GM12878 (cell line): ENCODE measurements at regions not wholly inside any gene's neighbourhood (a gene's known extent, or its start where the extent isn't known, plus 50 kb on each side); places are given as distances from the start of the nearest gene placed in this dataset.

ENCODE experiments used
- ATAC-seq: fragments of 200-7000 bp; cut with Tn5 transposase; 3 replicates; pipeline ENCODE4 v1.9.1; 2020; ENCODE audit warnings: mild to moderate bottlenecking, moderate library complexity
- BruUV-seq: library from RNA; stranded (reverse); fragments of 400-500 nt; replicated peaks from 2 replicates; lab custom pipeline; 2021; lab: Mats Ljungman, UMichigan
- CTCF ChIA-PET: fragments of 300-600 bp; sonication (Branson Sonifier 250); formaldehyde crosslinking; extraction: SDS; loops from one replicate; lab custom pipeline; 2021; ENCODE audit warnings: inconsistent platforms; lab: Yijun Ruan, JAX
- POLR2A ChIA-PET: fragments of 350-600 bp; formaldehyde crosslinking; extraction: SDS; loops from one replicate; lab custom pipeline; 2021; ENCODE audit warnings: inconsistent platforms; lab: Charles Lee
- RAD21 ChIA-PET: fragments of 300-600 bp; sonication (Branson Sonifier 250); formaldehyde crosslinking; loops from one replicate; lab custom pipeline; 2023; ENCODE audit warnings: antibody characterized with exemption; ENCODE audit not compliant: unreplicated experiment; lab: Charles Lee
- SMC1A ChIA-PET: fragments of 300-600 bp; sonication (Branson Sonifier 250); formaldehyde crosslinking; loops from one replicate; lab custom pipeline; 2023; ENCODE audit not compliant: unreplicated experiment, uncharacterized antibody; lab: Charles Lee
- DNase-seq: peaks from one replicate; pipeline ENCODE4 v3.0.0-alpha.2; 2011; ENCODE audit warnings: low read depth, low spot score
- FAIRE-seq: peaks from 3 replicates; lab custom pipeline; 2011; peaks lifted over from hg19 to GRCh38; lab: Jason Lieb, UNC
- H2AFZ ChIP-seq: 2 replicates; pipeline ENCODE4 v1.6.0; 2011; ENCODE audit warnings: low read depth, low read length, control low read depth; ENCODE audit not compliant: control insufficient read depth
- H3K27ac ChIP-seq: 2 replicates; pipeline ENCODE4 v1.5.1; 2011; ENCODE audit warnings: control low read depth; ENCODE audit not compliant: control insufficient read depth, insufficient read depth
- H3K27me3 ChIP-seq, 2 experiments: replicated peaks in 1 of 2; 2 replicates each; pipeline versions ENCODE4 v1.6.0 to v1.6.1; 2011; ENCODE audit warnings: low read length in 1 of 2; ENCODE audit not compliant: control insufficient read depth in 2 of 2, insufficient read depth in 2 of 2
- H3K36me3 ChIP-seq, 2 experiments: 2 replicates each; pipeline ENCODE4 v1.5.1; 2011; ENCODE audit warnings: low read length in 1 of 2; ENCODE audit not compliant: control insufficient read depth in 2 of 2, insufficient read depth in 2 of 2
- H3K4me1 ChIP-seq: 2 replicates; pipeline ENCODE4 v1.6.1; 2011; ENCODE audit warnings: mild to moderate bottlenecking, low read length, moderate library complexity, mixed read lengths; ENCODE audit not compliant: control insufficient read depth, insufficient read depth
- H3K4me2 ChIP-seq: 2 replicates; pipeline ENCODE4 v1.6.0; 2011; ENCODE audit warnings: control low read depth; ENCODE audit not compliant: control insufficient read depth, insufficient read depth
- H3K4me3 ChIP-seq: fragments of 200-600 bp; sonication (generic); 2 replicates; pipeline ENCODE4 v1.5.1; 2016
- H3K79me2 ChIP-seq: 2 replicates; pipeline ENCODE4 v1.6.0; 2011; ENCODE audit warnings: low read length; ENCODE audit not compliant: control insufficient read depth, insufficient read depth
- H3K9ac ChIP-seq: 2 replicates; pipeline ENCODE4 v1.8.0; 2011; ENCODE audit warnings: low read length, control low read depth, mixed read lengths; ENCODE audit not compliant: control insufficient read depth, insufficient read depth
- H3K9me3 ChIP-seq: replicated peaks from 3 replicates; pipeline ENCODE4 v1.5.1; 2011; ENCODE audit warnings: mild to moderate bottlenecking, low read length; ENCODE audit not compliant: control insufficient read depth, insufficient read depth
- H4K20me1 ChIP-seq: 2 replicates; pipeline ENCODE4 v1.6.0; 2011; ENCODE audit not compliant: control insufficient read depth, insufficient read depth
- CHD2 ChIP-seq: IDR thresholded peaks from 2 replicates; pipeline ENCODE4 v1.6.1; 2011; ENCODE audit warnings: low read depth, low read length, improper control_type of control experiment, borderline replicate concordance
- IRF4 ChIP-seq: IDR thresholded peaks from 2 replicates; pipeline ENCODE4 v1.6.1; 2011; ENCODE audit warnings: low read depth, low read length
- MEF2B ChIP-seq: fragments of 450-650 bp; IDR thresholded peaks from 2 replicates; pipeline ENCODE4 v1.6.1; 2018; ENCODE audit warnings: mild to moderate bottlenecking, moderate library complexity; ENCODE audit not compliant: partially characterized antibody, poor library complexity, severe bottlenecking
- RELB ChIP-seq: fragments of 450-650 bp; IDR thresholded peaks from 2 replicates; pipeline ENCODE4 v1.6.1; 2017; ENCODE audit warnings: low read depth, mild to moderate bottlenecking, moderate library complexity
- ZNF24 ChIP-seq: fragments of 450-650 bp; IDR thresholded peaks from 2 replicates; pipeline ENCODE4 v1.6.1; 2017; ENCODE audit warnings: antibody characterized with exemption, mild to moderate bottlenecking
- ZNF592 ChIP-seq: fragments of 450-650 bp; IDR thresholded peaks from 2 replicates; pipeline ENCODE4 v1.6.1; 2017; ENCODE audit warnings: mild to moderate bottlenecking, moderate library complexity
- WGBS: methylation state at CpG from one replicate; pipeline ENCODE4 v1.1.6; 2016; ENCODE audit warnings: low lambda C conversion rate; ENCODE audit not compliant: insufficient replicate concordance, insufficient coverage; ENCODE audit errors: missing lambda C conversion rate; 5-methylcytosine and 5-hydroxymethylcytosine counted together
- in situ Hi-C: fragments of 300-500 bp; cut with MboI; formaldehyde crosslinking; loops from 9 replicates; pipeline ENCODE4 v1.14.3; 2018; ENCODE audit warnings: mixed read lengths
- intact Hi-C: fragments of 100-400 bp; cut with micrococcal nuclease; formaldehyde crosslinking; loops from one replicate; pipeline ENCODE4 v1.14.2; 2022; ENCODE audit not compliant: unreplicated experiment
- TF ChIP-seq, protein P1 (sequence below): fragments of 450-650 bp; IDR thresholded peaks from 2 replicates; pipeline ENCODE4 v1.6.1; 2017; ENCODE audit warnings: mild to moderate bottlenecking

GRCh38 chr14:98548071-98548686, 723.8 kb downstream of the BCL11B start:
- Histone ChIP-seq H3K27ac (no peak overlapping the region), H3K27me3 (no peaks in the 10 kb centered on the region), H3K36me3 (no peaks in the 10 kb centered on the region), H3K79me2 (no peaks in the 10 kb centered on the region), H3K9me3 (no peaks in the 10 kb centered on the region; the same call in 2 of the 3 replicates), H3K9ac (no peak overlapping the region), H4K20me1 (no peaks in the 10 kb centered on the region), H2AFZ (no peak overlapping the region), H3K4me3 (no peak overlapping the region), H3K4me1 (no peaks in the 10 kb centered on the region), H3K4me2 (no peak overlapping the region)
- intact Hi-C loops (no loop called here), in situ Hi-C loops (no loop called here)
- BruUV-seq, result no TSS peak
- FAIRE-seq, result no peak
- CTCF ChIA-PET, result no interaction called here
- no peak for ATAC-seq
- 0% methylated on average over 6 of the region's 6 CpGs for WGBS
- POLR2A ChIA-PET, result no interaction called here
- TF ChIP-seq IRF4, result no peak
- RAD21 ChIA-PET, result no interaction called here
- SMC1A ChIA-PET, result no interaction called here
- no peak for DNase-seq

DNA sequence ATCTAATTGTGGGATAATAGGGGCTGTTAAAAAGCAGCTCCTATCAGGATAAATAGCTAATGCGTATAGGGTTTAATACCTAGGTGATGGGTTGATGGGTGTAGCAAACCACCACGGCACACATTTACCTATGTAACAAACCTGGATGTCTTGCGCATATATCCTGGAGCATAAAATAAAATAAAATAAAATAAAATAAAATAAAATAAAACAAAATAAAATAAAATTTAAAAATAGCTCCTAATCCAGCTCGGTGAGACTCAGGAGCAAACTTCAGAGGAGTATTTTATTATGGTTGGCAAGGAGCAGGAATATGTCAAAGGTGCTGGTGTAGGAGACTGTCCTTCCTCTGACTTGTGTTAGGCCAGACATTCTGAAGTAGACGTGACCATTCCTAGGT, 721.0 kb downstream of the BCL11B start:
- POLR2A ChIA-PET, result no interaction called here
- WGBS, result 48% methylated on average over 5 of the region's 5 CpGs
- no peak overlapping the region for H3K4me3 ChIP-seq
- TF ChIP-seq CHD2 (no peak), RELB (no peak), MEF2B (no peak), ZNF24 (no peak), ZNF592 (no peak)
- TF ChIP-seq, protein P1, sequence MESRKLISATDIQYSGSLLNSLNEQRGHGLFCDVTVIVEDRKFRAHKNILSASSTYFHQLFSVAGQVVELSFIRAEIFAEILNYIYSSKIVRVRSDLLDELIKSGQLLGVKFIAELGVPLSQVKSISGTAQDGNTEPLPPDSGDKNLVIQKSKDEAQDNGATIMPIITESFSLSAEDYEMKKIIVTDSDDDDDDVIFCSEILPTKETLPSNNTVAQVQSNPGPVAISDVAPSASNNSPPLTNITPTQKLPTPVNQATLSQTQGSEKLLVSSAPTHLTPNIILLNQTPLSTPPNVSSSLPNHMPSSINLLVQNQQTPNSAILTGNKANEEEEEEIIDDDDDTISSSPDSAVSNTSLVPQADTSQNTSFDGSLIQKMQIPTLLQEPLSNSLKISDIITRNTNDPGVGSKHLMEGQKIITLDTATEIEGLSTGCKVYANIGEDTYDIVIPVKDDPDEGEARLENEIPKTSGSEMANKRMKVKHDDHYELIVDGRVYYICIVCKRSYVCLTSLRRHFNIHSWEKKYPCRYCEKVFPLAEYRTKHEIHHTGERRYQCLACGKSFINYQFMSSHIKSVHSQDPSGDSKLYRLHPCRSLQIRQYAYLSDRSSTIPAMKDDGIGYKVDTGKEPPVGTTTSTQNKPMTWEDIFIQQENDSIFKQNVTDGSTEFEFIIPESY, result no peak

More for the DNA sequence above, 721.0 kb downstream of the BCL11B start:
- Histone ChIP-seq H3K79me2 (no peaks in the 10 kb centered on the region), H4K20me1 (no peaks in the 10 kb centered on the region), H3K27ac (no peak overlapping the region), H3K4me1 (no peaks in the 10 kb centered on the region), H3K27me3 (no peaks in the 10 kb centered on the region), H3K36me3 (no peaks in the 10 kb centered on the region), H2AFZ (no peak overlapping the region), H3K9ac (no peak overlapping the region), H3K4me2 (no peak overlapping the region), H3K9me3 (no peaks in the 10 kb centered on the region; the same call in 2 of the 3 replicates)
- CTCF ChIA-PET, result interaction anchor here (0.5 kb wide), 1 partner anchor 116 kb away, joined by 3 read pairs; no protein-coding TSS in a partner anchor
- intact Hi-C loops (no loop called here), in situ Hi-C loops (no loop called here)
- FAIRE-seq, result no peak
- DNase-seq, result no peak
- no TSS peak for BruUV-seq
- SMC1A ChIA-PET, result interaction anchor here (1.0 to 1.9 kb wide), 4 partner anchors 11 to 712 kb away, joined by 3 to 6 read pairs (median 3); no protein-coding TSS in a partner anchor
- RAD21 ChIA-PET, result no interaction called here
- no peak for ATAC-seq
